ENCODE measurements at regions not wholly inside any gene's neighbourhood (a gene's known extent, or its start where the extent isn't known, plus 50 kb on each side); places are given as distances from the start of the nearest gene placed in this dataset.
A peak's percentile ranks its signal among the peaks of the same experiment; 100 is the strongest.
"Not testable (repeated sequence)": the region's sequence is repeated elsewhere in the genome, so short reads cannot be mapped to it uniquely, and the experiment has no call there.

DNA sequence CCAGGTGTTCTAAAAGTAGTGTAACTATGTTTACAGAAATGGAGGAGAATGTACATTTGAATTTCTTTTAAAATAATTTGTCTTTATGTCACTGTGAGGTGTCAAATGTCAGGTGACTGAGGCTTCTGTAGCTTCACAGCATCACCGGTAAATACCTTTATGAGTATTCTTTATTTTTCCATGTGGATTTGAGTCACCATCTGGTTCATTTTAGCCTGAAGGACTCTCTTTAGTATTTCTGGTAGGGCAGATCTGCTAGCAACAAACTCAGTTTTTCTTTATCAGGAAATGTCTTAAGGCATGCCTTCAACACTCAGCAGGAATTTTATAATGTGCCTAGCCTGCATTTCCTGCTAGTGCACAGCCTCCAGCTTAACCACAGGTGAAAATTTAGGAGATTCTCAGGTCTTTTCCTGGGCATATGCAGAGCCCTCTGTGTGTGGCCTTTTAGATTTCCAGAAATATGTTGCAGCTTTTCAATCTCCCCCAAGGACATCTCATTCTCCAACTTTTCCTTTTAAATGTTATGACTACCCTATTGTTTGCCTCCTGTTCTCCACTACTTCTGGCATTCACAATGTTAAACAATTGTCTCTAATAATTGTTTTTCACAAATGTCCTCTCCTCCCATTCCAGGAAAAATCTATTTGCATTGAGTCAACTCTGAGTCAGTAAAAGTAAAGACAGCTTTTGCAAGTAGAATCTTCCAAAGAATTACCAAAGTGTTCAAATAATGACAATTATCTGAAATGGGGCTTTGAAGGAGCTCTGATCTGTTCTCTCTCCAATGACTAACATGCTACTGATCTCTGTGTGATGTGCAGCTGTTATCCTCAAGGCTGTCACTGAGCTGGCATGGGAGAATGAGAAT is 239.4 kb upstream of the CPHXL start (continued):
- TF ChIP-seq EP300 (IDR thresholded peaks at IDR 0.05; ENCODE audit: low read depth in 2 of 2, low read length in 2 of 2) (0 out of 4 replicates have a peak, but pooled peaks of 1 of the 2 experiments have one; percentile 12), EP300 (CRISPR knock-in tag; IDR thresholded peaks at IDR 0.05; ENCODE audit: borderline replicate concordance) (no peak), TCF7 (IDR thresholded peaks at IDR 0.05; ENCODE audit: low read depth) (peak; percentile 36; the same call in 1 of the 2 replicates), SOX13 (IDR thresholded peaks at IDR 0.05) (0 out of 2 replicates have a peak, but pooled peaks have one; percentile 22), SOX13 (CRISPR knock-in tag; conservative IDR thresholded peaks at IDR 0.05 in 1 of 2, IDR thresholded peaks at IDR 0.05 in 1 of 2) (peak in 1 of 2 experiments; percentile 83; a peak in 2 of 4 replicates), STAG1 (CRISPR knock-in tag; IDR thresholded peaks at IDR 0.05) (no peak), ZNF670 (CRISPR knock-in tag; IDR thresholded peaks at IDR 0.05; ENCODE audit: borderline replicate concordance) (no peak), RAD51 (IDR thresholded peaks at IDR 0.05; ENCODE audit: borderline replicate concordance) (no peak), ZBTB1 (CRISPR knock-in tag; IDR thresholded peaks at IDR 0.05; ENCODE audit: borderline replicate concordance) (no peak), ESRRA (CRISPR knock-in tag; IDR thresholded peaks at IDR 0.05; ENCODE audit: low read depth) (no peak), CREM (IDR thresholded peaks at IDR 0.05) (peak; percentile 32; the same call in 1 of the 2 replicates), CREM (CRISPR knock-in tag; IDR thresholded peaks at IDR 0.05) (no peak)
- TF ChIP-seq, protein P1, sequence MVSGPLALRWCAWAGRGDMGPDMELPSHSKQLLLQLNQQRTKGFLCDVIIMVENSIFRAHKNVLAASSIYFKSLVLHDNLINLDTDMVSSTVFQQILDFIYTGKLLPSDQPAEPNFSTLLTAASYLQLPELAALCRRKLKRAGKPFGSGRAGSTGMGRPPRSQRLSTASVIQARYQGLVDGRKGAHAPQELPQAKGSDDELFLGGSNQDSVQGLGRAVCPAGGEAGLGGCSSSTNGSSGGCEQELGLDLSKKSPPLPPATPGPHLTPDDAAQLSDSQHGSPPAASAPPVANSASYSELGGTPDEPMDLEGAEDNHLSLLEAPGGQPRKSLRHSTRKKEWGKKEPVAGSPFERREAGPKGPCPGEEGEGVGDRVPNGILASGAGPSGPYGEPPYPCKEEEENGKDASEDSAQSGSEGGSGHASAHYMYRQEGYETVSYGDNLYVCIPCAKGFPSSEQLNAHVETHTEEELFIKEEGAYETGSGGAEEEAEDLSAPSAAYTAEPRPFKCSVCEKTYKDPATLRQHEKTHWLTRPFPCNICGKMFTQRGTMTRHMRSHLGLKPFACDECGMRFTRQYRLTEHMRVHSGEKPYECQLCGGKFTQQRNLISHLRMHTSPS (CRISPR knock-in tag; IDR thresholded peaks at IDR 0.05; ENCODE audit: low read depth), result no peak

GRCh38 chr16:75969120-75969519 is 242.8 kb upstream of the CPHXL start:
- H3K79me2 ChIP-seq (ENCODE audit: insufficient read depth, low read length); H3K4me1 ChIP-seq (ENCODE audit: insufficient read depth, low read length); H3K9me3 ChIP-seq (ENCODE audit: low read length); H3K27me3 ChIP-seq (ENCODE audit: control insufficient read depth in 1 of 2, insufficient read depth in 2 of 2, low read length in 2 of 2); POLR2A ChIA-PET; H3K27ac ChIP-seq (ENCODE audit: extremely low read length, insufficient read depth, low read length); ATAC-seq; H3K9ac ChIP-seq (ENCODE audit: insufficient read depth, low read depth, low read length); intact Hi-C loops (cut with micrococcal nuclease; ENCODE audit: unreplicated experiment); H3K36me3 ChIP-seq (replicated peaks in 1 of 2; ENCODE audit: control insufficient read depth in 1 of 2, insufficient read depth in 2 of 2, low read length in 2 of 2); H3K4me3 ChIP-seq (replicated peaks in 1 of 3; ENCODE audit: insufficient read depth in 1 of 3, low read depth in 2 of 3, low read length in 3 of 3); H4K20me1 ChIP-seq (ENCODE audit: insufficient read depth, low read length); H3K4me2 ChIP-seq (ENCODE audit: low read depth, low read length); H2AFZ ChIP-seq (ENCODE audit: low read length); DNase-seq (ENCODE audit: low spot score); FAIRE-seq; BruUV-seq (replicated peaks); in situ Hi-C loops (cut with HindIII; ENCODE audit: extremely low pct_ligation_motif_present, low pct_unique_long_range_greater_than_20kb); CTCF ChIA-PET (ENCODE audit: low intra/inter-chr PET ratio, low total read pairs): not testable (repeated sequence)
- 41% methylated on average over 6 of the region's 6 CpGs for WGBS (ENCODE audit: low lambda C conversion rate)

Measured in HepG2 (cell line).